ENCODE measurements at regions not wholly inside any gene's neighbourhood (a gene's known extent, or its start where the extent isn't known, plus 50 kb on each side); places are given as distances from the start of the nearest gene placed in this dataset.
"Not testable (repeated sequence)": the region's sequence is repeated elsewhere in the genome, so short reads cannot be mapped to it uniquely, and the experiment has no call there.

GRCh38 chr10:3639546-3639945 lies 145.5 kb downstream of the KLF6 start:
- H3K4me3 ChIP-seq (ENCODE audit: low read depth, low read length), result no peak overlapping the region
- no peak for DNase-seq (ENCODE audit: low read depth)
- TF ChIP-seq MYC (IDR thresholded peaks at IDR 0.05; ENCODE audit: low read depth, low read length), result no peak
- TF ChIP-seq MAX (IDR thresholded peaks at IDR 0.05; ENCODE audit: low read depth, low read length), result no peak
- TF ChIP-seq CTCF (IDR thresholded peaks at IDR 0.05; ENCODE audit: low read depth, low read length), result no peak

GRCh38 chr10:3636356-3637181 lies 148.4 kb downstream of the KLF6 start:
- no peak overlapping the region for H3K4me3 ChIP-seq (ENCODE audit: low read depth, low read length)
- no peak for DNase-seq (ENCODE audit: low read depth)
- TF ChIP-seq CTCF (IDR thresholded peaks at IDR 0.05; ENCODE audit: low read depth, low read length) (no peak), MAX (IDR thresholded peaks at IDR 0.05; ENCODE audit: low read depth, low read length) (no peak), MYC (IDR thresholded peaks at IDR 0.05; ENCODE audit: low read depth, low read length) (no peak), POLR2A (IDR thresholded peaks at IDR 0.05; ENCODE audit: extremely low read depth, insufficient read length) (no peak)

- H3K4me3 ChIP-seq (ENCODE audit: low read depth, low read length), result no peak overlapping the region
- TF ChIP-seq CTCF (IDR thresholded peaks at IDR 0.05; ENCODE audit: low read depth, low read length) (no peak), MYC (IDR thresholded peaks at IDR 0.05; ENCODE audit: low read depth, low read length) (no peak), POLR2A (IDR thresholded peaks at IDR 0.05; ENCODE audit: extremely low read depth, insufficient read length) (no peak), MAX (IDR thresholded peaks at IDR 0.05; ENCODE audit: low read depth, low read length) (no peak)
- no peak for DNase-seq (ENCODE audit: low read depth)
Observed at GRCh38 chr10:3635697-3636096, 149.3 kb downstream of the KLF6 start.

- DNase-seq (ENCODE audit: low read depth), result no peak
- H3K4me3 ChIP-seq (ENCODE audit: low read depth, low read length), result no peak overlapping the region
Observed at GRCh38 chr10:3635211-3635671, 149.8 kb downstream of the KLF6 start.

GRCh38 chr10:3634646-3635045 lies 150.4 kb downstream of the KLF6 start:
- H3K4me3 ChIP-seq (ENCODE audit: low read depth, low read length); DNase-seq (ENCODE audit: low read depth): not testable (repeated sequence)

More at GRCh38 chr10:3635211-3635671, 149.8 kb downstream of the KLF6 start:
- no peak for TF ChIP-seq CTCF (IDR thresholded peaks at IDR 0.05; ENCODE audit: low read depth, low read length)
- no peak for TF ChIP-seq POLR2A (IDR thresholded peaks at IDR 0.05; ENCODE audit: extremely low read depth, insufficient read length)
- TF ChIP-seq MAX (IDR thresholded peaks at IDR 0.05; ENCODE audit: low read depth, low read length), result no peak
- TF ChIP-seq MYC (IDR thresholded peaks at IDR 0.05; ENCODE audit: low read depth, low read length), result no peak

GRCh38 chr10:3631701-3632330 lies 153.2 kb downstream of the KLF6 start:
- no peak for DNase-seq (ENCODE audit: low read depth)
- TF ChIP-seq MAX (IDR thresholded peaks at IDR 0.05; ENCODE audit: low read depth, low read length) (no peak), CTCF (IDR thresholded peaks at IDR 0.05; ENCODE audit: low read depth, low read length) (no peak)

More at GRCh38 chr10:3631701-3632330, 153.2 kb downstream of the KLF6 start:
- H3K4me3 ChIP-seq (ENCODE audit: low read depth, low read length), result no peak overlapping the region
